ENCODE measurements at regions not wholly inside any gene's neighbourhood (a gene's known extent, or its start where the extent isn't known, plus 50 kb on each side); places are given as distances from the start of the nearest gene placed in this dataset.

- no peak for TF ChIP-seq CTCF (IDR thresholded peaks at IDR 0.05)
- no peak for TF ChIP-seq EZH2 (IDR thresholded peaks at IDR 0.05)
These were observed 177.2 kb downstream of the EN1 start for GRCh38 chr2:118670276-118670675.

All from neural progenitor cell (in vitro differentiated cells).